ENCODE measurements at regions not wholly inside any gene's neighbourhood (a gene's known extent, or its start where the extent isn't known, plus 50 kb on each side); places are given as distances from the start of the nearest gene placed in this dataset.

DNA sequence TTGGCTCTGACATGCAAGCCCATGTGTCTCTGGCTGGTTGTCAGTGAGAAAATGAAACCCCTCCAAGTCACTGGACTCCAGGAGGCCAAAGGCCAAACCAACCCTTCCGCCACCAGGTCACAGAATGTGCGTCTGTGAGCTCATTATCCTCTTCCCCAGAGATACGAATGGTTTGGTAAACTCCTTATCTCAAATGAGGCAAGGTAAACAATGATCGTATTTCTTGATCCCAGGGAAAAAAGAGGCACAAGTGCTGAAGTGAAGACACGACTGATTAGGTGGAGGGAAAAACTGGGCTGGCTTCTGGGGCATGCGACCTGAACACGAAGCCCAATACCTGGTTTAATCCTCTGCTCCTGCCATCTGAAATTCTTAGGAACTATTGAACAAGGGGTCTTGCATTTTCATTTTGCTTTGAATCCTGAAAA, 70.6 kb upstream of the ARID5B start:
- no peak overlapping the region for H3K4me3 ChIP-seq (ENCODE audit: low read length)
- peaks cover 5% of the 10 kb centered on the region for H3K4me1 ChIP-seq (ENCODE audit: low read length)
- no peaks in the 10 kb centered on the region for H3F3A ChIP-seq (ENCODE audit: insufficient read depth, low read length)
- H2AFZ ChIP-seq (ENCODE audit: low read length) = no peak overlapping the region
- H3K27ac ChIP-seq (ENCODE audit: low read length) = no peak overlapping the region
- H3K9ac ChIP-seq (ENCODE audit: low read length) = no peak overlapping the region
- DNase-seq = no peak
- H3K4me2 ChIP-seq (ENCODE audit: low read depth, low read length) = no peak overlapping the region
- no peaks in the 10 kb centered on the region for H3K27me3 ChIP-seq (replicated peaks; ENCODE audit: insufficient read depth, low read length)
- H4K20me1 ChIP-seq (ENCODE audit: insufficient read depth, low read length) = no peaks in the 10 kb centered on the region
- H3K9me3 ChIP-seq (replicated peaks; ENCODE audit: insufficient read depth, low read length) = no peaks in the 10 kb centered on the region
- no peaks in the 10 kb centered on the region for H3K36me3 ChIP-seq (replicated peaks; ENCODE audit: insufficient read depth, low read length)
- TF ChIP-seq EZH2phosphoT487 (IDR thresholded peaks at IDR 0.05; ENCODE audit: low read length) (no peak), EZH2 (optimal IDR thresholded peaks at IDR 0.05; ENCODE audit: low read depth, low read length) (no peak)
- TF ChIP-seq, protein P1, sequence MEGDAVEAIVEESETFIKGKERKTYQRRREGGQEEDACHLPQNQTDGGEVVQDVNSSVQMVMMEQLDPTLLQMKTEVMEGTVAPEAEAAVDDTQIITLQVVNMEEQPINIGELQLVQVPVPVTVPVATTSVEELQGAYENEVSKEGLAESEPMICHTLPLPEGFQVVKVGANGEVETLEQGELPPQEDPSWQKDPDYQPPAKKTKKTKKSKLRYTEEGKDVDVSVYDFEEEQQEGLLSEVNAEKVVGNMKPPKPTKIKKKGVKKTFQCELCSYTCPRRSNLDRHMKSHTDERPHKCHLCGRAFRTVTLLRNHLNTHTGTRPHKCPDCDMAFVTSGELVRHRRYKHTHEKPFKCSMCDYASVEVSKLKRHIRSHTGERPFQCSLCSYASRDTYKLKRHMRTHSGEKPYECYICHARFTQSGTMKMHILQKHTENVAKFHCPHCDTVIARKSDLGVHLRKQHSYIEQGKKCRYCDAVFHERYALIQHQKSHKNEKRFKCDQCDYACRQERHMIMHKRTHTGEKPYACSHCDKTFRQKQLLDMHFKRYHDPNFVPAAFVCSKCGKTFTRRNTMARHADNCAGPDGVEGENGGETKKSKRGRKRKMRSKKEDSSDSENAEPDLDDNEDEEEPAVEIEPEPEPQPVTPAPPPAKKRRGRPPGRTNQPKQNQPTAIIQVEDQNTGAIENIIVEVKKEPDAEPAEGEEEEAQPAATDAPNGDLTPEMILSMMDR (IDR thresholded peaks at IDR 0.05; ENCODE audit: low read length) = no peak
- H3K9me2 ChIP-seq (replicated peaks; ENCODE audit: insufficient read depth, low read length) = no peaks in the 10 kb centered on the region
- H3K79me2 ChIP-seq (ENCODE audit: low read length) = no peaks in the 10 kb centered on the region

DNA sequence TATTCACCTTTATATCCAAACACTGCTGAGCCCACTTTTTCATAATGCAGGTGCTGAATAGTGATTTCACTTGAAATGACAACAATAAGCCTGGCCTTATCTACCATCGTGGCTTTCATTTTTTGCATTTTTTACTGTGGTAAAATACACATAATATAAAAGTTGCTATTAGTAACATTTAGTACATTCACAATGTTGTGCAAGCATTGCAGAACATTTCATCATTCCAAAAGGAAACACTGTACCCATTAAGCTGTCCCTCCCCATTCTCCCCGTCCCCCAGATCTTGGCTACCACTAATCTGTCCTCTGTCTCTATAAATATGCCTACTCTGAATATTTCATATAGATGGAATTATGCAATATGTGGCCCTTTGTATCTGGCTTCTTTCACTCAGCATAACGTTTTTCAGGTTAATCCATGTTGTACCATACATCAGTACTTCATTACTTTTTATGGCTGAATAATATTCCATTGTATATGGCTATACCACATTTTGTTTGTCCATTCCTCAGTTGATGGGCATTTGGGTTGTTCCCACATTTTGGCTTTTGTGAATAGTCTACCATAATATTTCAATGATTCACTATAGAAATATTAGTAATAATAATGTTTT, 68.5 kb upstream of the ARID5B start:
- Histone ChIP-seq H3K4me1 (ENCODE audit: low read length) (peaks cover 5% of the 10 kb centered on the region), H4K20me1 (ENCODE audit: insufficient read depth, low read length) (no peaks in the 10 kb centered on the region), H3K9me2 (replicated peaks; ENCODE audit: insufficient read depth, low read length) (no peaks in the 10 kb centered on the region), H3K4me3 (ENCODE audit: low read length) (no peak overlapping the region), H3K9me3 (replicated peaks; ENCODE audit: insufficient read depth, low read length) (no peaks in the 10 kb centered on the region), H3K27me3 (replicated peaks; ENCODE audit: insufficient read depth, low read length) (no peaks in the 10 kb centered on the region), H3K79me2 (ENCODE audit: low read length) (no peaks in the 10 kb centered on the region), H3K36me3 (replicated peaks; ENCODE audit: insufficient read depth, low read length) (no peaks in the 10 kb centered on the region), H3K27ac (ENCODE audit: low read length) (no peak overlapping the region), H3K9ac (ENCODE audit: low read length) (no peak overlapping the region), H3K4me2 (ENCODE audit: low read depth, low read length) (no peak overlapping the region), H2AFZ (ENCODE audit: low read length) (no peak overlapping the region), H3F3A (ENCODE audit: insufficient read depth, low read length) (no peaks in the 10 kb centered on the region)
- TF ChIP-seq EZH2 (optimal IDR thresholded peaks at IDR 0.05; ENCODE audit: low read depth, low read length) (no peak), EZH2phosphoT487 (IDR thresholded peaks at IDR 0.05; ENCODE audit: low read length) (no peak)
- TF ChIP-seq, protein P1 (IDR thresholded peaks at IDR 0.05; ENCODE audit: low read length) = no peak
- no peak for DNase-seq

DNA sequence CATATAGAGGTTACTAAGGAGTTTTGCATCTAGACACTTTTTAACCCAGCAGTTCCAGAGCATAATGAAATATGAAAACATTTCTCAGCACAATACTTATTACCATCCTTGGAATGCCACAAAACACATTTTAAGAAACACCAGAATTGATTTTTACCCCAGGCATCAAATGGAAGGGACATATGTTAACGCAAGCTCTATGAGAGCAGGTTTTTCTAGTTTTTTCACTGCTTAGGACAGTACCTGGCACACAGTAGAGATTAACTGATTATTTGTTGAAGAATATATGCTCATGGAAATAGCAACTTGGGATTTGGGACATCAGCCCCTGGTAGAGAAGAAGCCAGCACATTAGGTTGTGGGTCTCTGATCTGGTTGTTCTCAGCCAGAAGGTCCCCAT, 67.0 kb upstream of the ARID5B start:
- Histone ChIP-seq H3K4me1 (ENCODE audit: low read length) (peaks cover 5% of the 10 kb centered on the region), H3F3A (ENCODE audit: insufficient read depth, low read length) (no peaks in the 10 kb centered on the region), H3K27me3 (replicated peaks; ENCODE audit: insufficient read depth, low read length) (no peaks in the 10 kb centered on the region), H4K20me1 (ENCODE audit: insufficient read depth, low read length) (no peaks in the 10 kb centered on the region), H3K27ac (ENCODE audit: low read length) (no peak overlapping the region), H3K9ac (ENCODE audit: low read length) (no peak overlapping the region), H3K36me3 (replicated peaks; ENCODE audit: insufficient read depth, low read length) (no peaks in the 10 kb centered on the region), H3K79me2 (ENCODE audit: low read length) (no peaks in the 10 kb centered on the region), H2AFZ (ENCODE audit: low read length) (no peak overlapping the region), H3K9me2 (replicated peaks; ENCODE audit: insufficient read depth, low read length) (no peaks in the 10 kb centered on the region), H3K9me3 (replicated peaks; ENCODE audit: insufficient read depth, low read length) (no peaks in the 10 kb centered on the region), H3K4me2 (ENCODE audit: low read depth, low read length) (no peak overlapping the region), H3K4me3 (ENCODE audit: low read length) (no peak overlapping the region)
- TF ChIP-seq EZH2phosphoT487 (IDR thresholded peaks at IDR 0.05; ENCODE audit: low read length) (no peak), EZH2 (optimal IDR thresholded peaks at IDR 0.05; ENCODE audit: low read depth, low read length) (no peak)
- TF ChIP-seq, protein P1 (IDR thresholded peaks at IDR 0.05; ENCODE audit: low read length) = no peak
- no peak for DNase-seq

Measured in MM.1S (cell line).